Uterus (tissue), 2 donors: ENCODE measurements at regions not wholly inside any gene's neighbourhood (a gene's known extent, or its start where the extent isn't known, plus 50 kb on each side); places are given as distances from the start of the nearest gene placed in this dataset.
"Not testable (repeated sequence)": the region's sequence is repeated elsewhere in the genome, so short reads cannot be mapped to it uniquely, and the experiment has no call there.

Source experiments
- CTCF ChIP-seq, 4 experiments: fragments of 200-600 bp in 2 of 4; fragments of 450-650 bp in 2 of 4; sonication (generic) in 2 of 4; IDR thresholded peaks; one replicate each; pipeline ENCODE4 v1.5.1; 2016 to 2019; ENCODE audit warnings: antibody characterized with exemption in 4 of 4, mild to moderate bottlenecking in 2 of 4, moderate library complexity in 1 of 4
- POLR2A ChIP-seq, 2 donors: fragments of 450-650 bp; IDR thresholded peaks; one replicate each; pipeline ENCODE4 v1.6.1; 2016; ENCODE audit warnings: antibody characterized with exemption in 2 of 2, mild to moderate bottlenecking in 1 of 2, moderate library complexity in 1 of 2

- TF ChIP-seq POLR2A, CTCF (IDR thresholded peaks at IDR 0.05): not testable (repeated sequence)
These were observed 180.6 kb upstream of the CFAP20DC start for GRCh38 chr3:59230379-59230778.
